ENCODE measurements at regions not wholly inside any gene's neighbourhood (a gene's known extent, or its start where the extent isn't known, plus 50 kb on each side); places are given as distances from the start of the nearest gene placed in this dataset.

- no peaks in the 10 kb centered on the region for H3K27me3 ChIP-seq (ENCODE audit: control insufficient read depth, insufficient read depth, low read length)
- no peak overlapping the region for H3K4me3 ChIP-seq (ENCODE audit: insufficient read depth, low read depth, low read length)
- no peak for DNase-seq
- H3K36me3 ChIP-seq (replicated peaks; ENCODE audit: control insufficient read depth, insufficient read depth, low read length) = no peaks in the 10 kb centered on the region
These were observed 223.5 kb downstream of the RNF152 start for GRCh38 chr18:61669320-61669719.

- Histone ChIP-seq H3K36me3 (replicated peaks; ENCODE audit: control insufficient read depth, insufficient read depth, low read length) (no peaks in the 10 kb centered on the region), H3K4me3 (ENCODE audit: insufficient read depth, low read depth, low read length) (no peak overlapping the region), H3K27me3 (ENCODE audit: control insufficient read depth, insufficient read depth, low read length) (no peaks in the 10 kb centered on the region)
- no peak for DNase-seq
These were observed 225.8 kb downstream of the RNF152 start for GRCh38 chr18:61666876-61667590.

- no peak for DNase-seq
- no peaks in the 10 kb centered on the region for H3K27me3 ChIP-seq (ENCODE audit: control insufficient read depth, insufficient read depth, low read length)
- no peaks in the 10 kb centered on the region for H3K36me3 ChIP-seq (replicated peaks; ENCODE audit: control insufficient read depth, insufficient read depth, low read length)
- no peak overlapping the region for H3K4me3 ChIP-seq (ENCODE audit: insufficient read depth, low read depth, low read length)
These were observed 228.3 kb downstream of the RNF152 start for GRCh38 chr18:61664419-61665084.

- no peaks in the 10 kb centered on the region for H3K27me3 ChIP-seq (ENCODE audit: control insufficient read depth, insufficient read depth, low read length)
- no peaks in the 10 kb centered on the region for H3K36me3 ChIP-seq (replicated peaks; ENCODE audit: control insufficient read depth, insufficient read depth, low read length)
- no peak for DNase-seq
- H3K4me3 ChIP-seq (ENCODE audit: insufficient read depth, low read depth, low read length) = no peak overlapping the region
These were observed 230.1 kb downstream of the RNF152 start for GRCh38 chr18:61662726-61663125.

- Histone ChIP-seq H3K36me3 (replicated peaks; ENCODE audit: control insufficient read depth, insufficient read depth, low read length) (no peaks in the 10 kb centered on the region), H3K27me3 (ENCODE audit: control insufficient read depth, insufficient read depth, low read length) (no peaks in the 10 kb centered on the region), H3K4me3 (ENCODE audit: insufficient read depth, low read depth, low read length) (no peak overlapping the region)
- no peak for DNase-seq
These were observed 234.4 kb downstream of the RNF152 start for GRCh38 chr18:61658431-61658830.

GRCh38 chr18:61657066-61657732 is 235.6 kb downstream of the RNF152 start:
- H3K4me3 ChIP-seq (ENCODE audit: insufficient read depth, low read depth, low read length) = no peak overlapping the region
- no peak for DNase-seq
- no peaks in the 10 kb centered on the region for H3K27me3 ChIP-seq (ENCODE audit: control insufficient read depth, insufficient read depth, low read length)
- H3K36me3 ChIP-seq (replicated peaks; ENCODE audit: control insufficient read depth, insufficient read depth, low read length) = no peaks in the 10 kb centered on the region

GRCh38 chr18:61655630-61656029 is 237.2 kb downstream of the RNF152 start:
- Histone ChIP-seq H3K36me3 (replicated peaks; ENCODE audit: control insufficient read depth, insufficient read depth, low read length) (no peaks in the 10 kb centered on the region), H3K4me3 (ENCODE audit: insufficient read depth, low read depth, low read length) (no peak overlapping the region), H3K27me3 (ENCODE audit: control insufficient read depth, insufficient read depth, low read length) (no peaks in the 10 kb centered on the region)
- no peak for DNase-seq

GRCh38 chr18:61653823-61654551 is 238.8 kb downstream of the RNF152 start:
- H3K4me3 ChIP-seq (ENCODE audit: insufficient read depth, low read depth, low read length) = no peak overlapping the region
- no peaks in the 10 kb centered on the region for H3K27me3 ChIP-seq (ENCODE audit: control insufficient read depth, insufficient read depth, low read length)
- H3K36me3 ChIP-seq (replicated peaks; ENCODE audit: control insufficient read depth, insufficient read depth, low read length) = no peaks in the 10 kb centered on the region
- DNase-seq = no peak

- H3K4me3 ChIP-seq (ENCODE audit: insufficient read depth, low read depth, low read length) = no peak overlapping the region
- no peak for DNase-seq
- H3K36me3 ChIP-seq (replicated peaks; ENCODE audit: control insufficient read depth, insufficient read depth, low read length) = no peaks in the 10 kb centered on the region
- no peaks in the 10 kb centered on the region for H3K27me3 ChIP-seq (ENCODE audit: control insufficient read depth, insufficient read depth, low read length)
These were observed 240.9 kb downstream of the RNF152 start for GRCh38 chr18:61651880-61652268.

GRCh38 chr18:61651145-61651879 is 241.5 kb downstream of the RNF152 start:
- DNase-seq = no peak
- Histone ChIP-seq H3K36me3 (replicated peaks; ENCODE audit: control insufficient read depth, insufficient read depth, low read length) (no peaks in the 10 kb centered on the region), H3K27me3 (ENCODE audit: control insufficient read depth, insufficient read depth, low read length) (no peaks in the 10 kb centered on the region), H3K4me3 (ENCODE audit: insufficient read depth, low read depth, low read length) (no peak overlapping the region)

- H3K27me3 ChIP-seq (ENCODE audit: control insufficient read depth, insufficient read depth, low read length) = peaks cover 13% of the 10 kb centered on the region
- H3K4me3 ChIP-seq (ENCODE audit: insufficient read depth, low read depth, low read length) = no peak overlapping the region
- no peaks in the 10 kb centered on the region for H3K36me3 ChIP-seq (replicated peaks; ENCODE audit: control insufficient read depth, insufficient read depth, low read length)
- no peak for DNase-seq
These were observed 248.7 kb downstream of the RNF152 start for GRCh38 chr18:61643884-61644647.

- Histone ChIP-seq H3K27me3 (ENCODE audit: control insufficient read depth, insufficient read depth, low read length) (peaks cover 30% of the 10 kb centered on the region), H3K4me3 (ENCODE audit: insufficient read depth, low read depth, low read length) (no peak overlapping the region), H3K36me3 (replicated peaks; ENCODE audit: control insufficient read depth, insufficient read depth, low read length) (no peaks in the 10 kb centered on the region)
- no peak for DNase-seq
These were observed 252.9 kb downstream of the RNF152 start for GRCh38 chr18:61639886-61640285.

GRCh38 chr18:61637905-61638595 is 254.8 kb downstream of the RNF152 start:
- DNase-seq = peak; percentile 38

More at GRCh38 chr18:61637905-61638595, 254.8 kb downstream of the RNF152 start:
- H3K27me3 ChIP-seq (ENCODE audit: control insufficient read depth, insufficient read depth, low read length) = peaks cover 30% of the 10 kb centered on the region
- H3K4me3 ChIP-seq (ENCODE audit: insufficient read depth, low read depth, low read length) = no peak overlapping the region
- no peaks in the 10 kb centered on the region for H3K36me3 ChIP-seq (replicated peaks; ENCODE audit: control insufficient read depth, insufficient read depth, low read length)

All from H7 (cell line).